ENCODE measurements at regions not wholly inside any gene's neighbourhood (a gene's known extent, or its start where the extent isn't known, plus 50 kb on each side); places are given as distances from the start of the nearest gene placed in this dataset.

DNA sequence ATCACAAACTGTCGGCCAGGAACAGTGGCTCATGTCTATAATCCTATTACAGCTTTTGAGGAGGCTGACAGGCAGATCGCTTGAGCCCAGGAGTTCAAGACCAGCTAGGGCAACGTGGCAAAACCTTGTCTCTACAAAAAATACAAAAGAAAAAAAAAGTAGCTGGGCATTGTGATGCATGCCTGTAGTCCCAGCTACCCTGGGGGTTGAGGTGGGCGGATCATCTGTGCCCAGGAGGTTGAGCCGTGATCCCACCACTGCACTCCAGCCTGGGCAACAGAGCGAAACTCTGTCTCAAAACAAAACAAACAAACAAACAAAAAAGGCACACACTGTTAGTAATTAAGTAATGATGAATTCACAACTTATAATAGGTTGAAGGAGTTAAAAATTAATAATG, 441.5 kb upstream of the PCDH15 start:
- Histone ChIP-seq H3K27ac (ENCODE audit: low read depth in 1 of 2, low read length in 1 of 2) (no peak overlapping the region), H3K36me3 (ENCODE audit: control insufficient read depth in 4 of 4, insufficient read depth in 4 of 4, low read length in 4 of 4) (no peaks in the 10 kb centered on the region), H3K27me3 (ENCODE audit: control insufficient read depth in 3 of 3, insufficient read depth in 3 of 3, low read length in 2 of 3) (no peaks in the 10 kb centered on the region), H3K4me1 (ENCODE audit: control insufficient read depth in 5 of 5, insufficient read depth in 5 of 5, low read length in 5 of 5) (peaks cover 0 to 6% (median 0%) of the 10 kb centered on the region in 5 donors), H3K9ac (ENCODE audit: insufficient read depth in 1 of 2, low read length in 2 of 2) (no peak overlapping the region), H3K4me3 (no peak overlapping the region), H3K9me3 (ENCODE audit: control insufficient read depth in 4 of 4, insufficient read depth in 3 of 4, low read length in 3 of 4) (no peaks in the 10 kb centered on the region)
- no peak for ATAC-seq (ENCODE audit: insufficient read depth, low FRiP score)
- no peak for DNase-seq
- TF ChIP-seq, protein P1, sequence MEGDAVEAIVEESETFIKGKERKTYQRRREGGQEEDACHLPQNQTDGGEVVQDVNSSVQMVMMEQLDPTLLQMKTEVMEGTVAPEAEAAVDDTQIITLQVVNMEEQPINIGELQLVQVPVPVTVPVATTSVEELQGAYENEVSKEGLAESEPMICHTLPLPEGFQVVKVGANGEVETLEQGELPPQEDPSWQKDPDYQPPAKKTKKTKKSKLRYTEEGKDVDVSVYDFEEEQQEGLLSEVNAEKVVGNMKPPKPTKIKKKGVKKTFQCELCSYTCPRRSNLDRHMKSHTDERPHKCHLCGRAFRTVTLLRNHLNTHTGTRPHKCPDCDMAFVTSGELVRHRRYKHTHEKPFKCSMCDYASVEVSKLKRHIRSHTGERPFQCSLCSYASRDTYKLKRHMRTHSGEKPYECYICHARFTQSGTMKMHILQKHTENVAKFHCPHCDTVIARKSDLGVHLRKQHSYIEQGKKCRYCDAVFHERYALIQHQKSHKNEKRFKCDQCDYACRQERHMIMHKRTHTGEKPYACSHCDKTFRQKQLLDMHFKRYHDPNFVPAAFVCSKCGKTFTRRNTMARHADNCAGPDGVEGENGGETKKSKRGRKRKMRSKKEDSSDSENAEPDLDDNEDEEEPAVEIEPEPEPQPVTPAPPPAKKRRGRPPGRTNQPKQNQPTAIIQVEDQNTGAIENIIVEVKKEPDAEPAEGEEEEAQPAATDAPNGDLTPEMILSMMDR (IDR thresholded peaks at IDR 0.05; ENCODE audit: control extremely low read depth, extremely low read depth) = no peak
- 76% methylated on average over 6 of the region's 6 CpGs for WGBS, 2 donors

DNA sequence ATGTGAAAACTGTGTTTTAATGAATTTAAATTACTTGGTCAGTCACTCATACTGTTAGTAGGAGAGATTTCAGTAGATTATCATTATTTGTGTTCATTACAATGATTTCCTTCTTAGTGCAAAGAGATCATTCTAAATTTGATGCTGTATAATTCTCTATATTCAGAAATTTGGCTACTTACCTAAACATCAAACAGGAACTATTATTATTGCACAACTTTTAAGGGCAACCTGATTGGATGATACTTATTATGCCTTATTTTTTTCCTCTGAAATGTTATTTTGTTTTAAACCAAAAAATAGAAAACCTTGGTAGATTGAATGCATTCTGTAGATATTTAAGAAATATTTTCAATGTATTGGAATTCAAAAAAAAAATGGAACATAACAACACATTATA, 436.4 kb upstream of the PCDH15 start:
- Histone ChIP-seq H3K4me3 (no peak overlapping the region), H3K27me3 (ENCODE audit: control insufficient read depth in 3 of 3, insufficient read depth in 3 of 3, low read length in 2 of 3) (no peaks in the 10 kb centered on the region), H3K27ac (ENCODE audit: low read depth in 1 of 2, low read length in 1 of 2) (no peak overlapping the region), H3K9me3 (ENCODE audit: control insufficient read depth in 4 of 4, insufficient read depth in 3 of 4, low read length in 3 of 4) (no peaks in the 10 kb centered on the region), H3K36me3 (ENCODE audit: control insufficient read depth in 4 of 4, insufficient read depth in 4 of 4, low read length in 4 of 4) (no peaks in the 10 kb centered on the region), H3K4me1 (ENCODE audit: control insufficient read depth in 5 of 5, insufficient read depth in 5 of 5, low read length in 5 of 5) (no peaks in the 10 kb centered on the region), H3K9ac (ENCODE audit: insufficient read depth in 1 of 2, low read length in 2 of 2) (no peak overlapping the region)
- ATAC-seq (ENCODE audit: insufficient read depth, low FRiP score) (no peak), DNase-seq (no peak)
- TF ChIP-seq, protein P1 (IDR thresholded peaks at IDR 0.05; ENCODE audit: control extremely low read depth, extremely low read depth) = no peak

DNA sequence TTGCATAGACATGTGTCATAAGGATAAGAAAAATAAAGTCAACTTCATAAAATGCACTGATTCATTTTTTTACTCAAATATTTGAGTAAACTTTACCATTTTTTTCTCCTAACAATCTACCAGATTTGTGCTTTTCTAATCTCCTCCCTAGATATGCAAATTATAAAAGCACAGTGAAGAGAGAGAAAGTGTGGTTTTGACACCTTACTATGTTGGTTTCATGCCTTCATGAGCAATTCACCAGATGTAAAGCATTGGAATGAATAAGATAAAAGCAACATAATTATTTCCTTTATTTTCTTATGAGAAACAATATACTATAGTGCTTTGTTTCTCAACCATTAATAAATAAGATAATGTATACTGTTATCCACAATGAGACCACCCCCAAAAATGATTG, 432.5 kb upstream of the PCDH15 start:
- no peaks in the 10 kb centered on the region for H3K36me3 ChIP-seq (ENCODE audit: control insufficient read depth in 4 of 4, insufficient read depth in 4 of 4, low read length in 4 of 4)
- ATAC-seq (ENCODE audit: insufficient read depth, low FRiP score) = no peak
- H3K9ac ChIP-seq (ENCODE audit: insufficient read depth in 1 of 2, low read length in 2 of 2) = no peak overlapping the region
- no peaks in the 10 kb centered on the region for H3K9me3 ChIP-seq (ENCODE audit: control insufficient read depth in 4 of 4, insufficient read depth in 3 of 4, low read length in 3 of 4)
- no peaks in the 10 kb centered on the region for H3K27me3 ChIP-seq (ENCODE audit: control insufficient read depth in 3 of 3, insufficient read depth in 3 of 3, low read length in 2 of 3)
- no peak for DNase-seq
- no peak overlapping the region for H3K4me3 ChIP-seq
- TF ChIP-seq, protein P1 (IDR thresholded peaks at IDR 0.05; ENCODE audit: control extremely low read depth, extremely low read depth) = no peak
- no peak overlapping the region for H3K27ac ChIP-seq (ENCODE audit: low read depth in 1 of 2, low read length in 1 of 2)
- no peaks in the 10 kb centered on the region for H3K4me1 ChIP-seq (ENCODE audit: control insufficient read depth in 5 of 5, insufficient read depth in 5 of 5, low read length in 5 of 5)

DNA sequence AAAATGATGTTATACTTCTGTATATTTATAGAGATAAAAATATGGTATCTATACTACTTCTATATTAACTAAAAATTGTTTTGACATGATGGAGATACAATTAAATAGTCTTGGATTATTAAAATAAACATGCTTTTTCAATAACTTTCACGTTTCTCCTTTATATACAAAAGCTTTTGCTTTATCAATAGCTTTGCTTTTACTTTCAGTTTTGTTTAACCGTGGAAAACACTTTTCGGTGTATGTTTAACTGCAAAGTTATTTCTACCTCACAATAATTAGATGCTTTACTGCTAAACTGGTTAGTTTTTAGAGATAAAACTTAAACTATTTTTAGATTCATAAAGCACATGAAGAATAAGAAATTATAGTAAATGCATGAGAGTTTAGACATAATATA, 432.1 kb upstream of the PCDH15 start:
- WGBS, 2 donors = 52 to 72% methylated on average over 3 of the region's 3 CpGs
- ATAC-seq (ENCODE audit: insufficient read depth, low FRiP score) = no peak
- TF ChIP-seq, protein P1 (IDR thresholded peaks at IDR 0.05; ENCODE audit: control extremely low read depth, extremely low read depth) = no peak
- H3K27ac ChIP-seq (ENCODE audit: low read depth in 1 of 2, low read length in 1 of 2) = no peak overlapping the region
- H3K9me3 ChIP-seq (ENCODE audit: control insufficient read depth in 4 of 4, insufficient read depth in 3 of 4, low read length in 3 of 4) = no peaks in the 10 kb centered on the region
- H3K36me3 ChIP-seq (ENCODE audit: control insufficient read depth in 4 of 4, insufficient read depth in 4 of 4, low read length in 4 of 4) = no peaks in the 10 kb centered on the region
- H3K4me3 ChIP-seq = no peak overlapping the region
- H3K9ac ChIP-seq (ENCODE audit: insufficient read depth in 1 of 2, low read length in 2 of 2) = no peak overlapping the region
- no peaks in the 10 kb centered on the region for H3K4me1 ChIP-seq (ENCODE audit: control insufficient read depth in 5 of 5, insufficient read depth in 5 of 5, low read length in 5 of 5)
- no peak for DNase-seq
- H3K27me3 ChIP-seq (ENCODE audit: control insufficient read depth in 3 of 3, insufficient read depth in 3 of 3, low read length in 2 of 3) = no peaks in the 10 kb centered on the region

All from lung (tissue), 11 donors.